ENCODE measurements at regions not wholly inside any gene's neighbourhood (a gene's known extent, or its start where the extent isn't known, plus 50 kb on each side); places are given as distances from the start of the nearest gene placed in this dataset.

DNA sequence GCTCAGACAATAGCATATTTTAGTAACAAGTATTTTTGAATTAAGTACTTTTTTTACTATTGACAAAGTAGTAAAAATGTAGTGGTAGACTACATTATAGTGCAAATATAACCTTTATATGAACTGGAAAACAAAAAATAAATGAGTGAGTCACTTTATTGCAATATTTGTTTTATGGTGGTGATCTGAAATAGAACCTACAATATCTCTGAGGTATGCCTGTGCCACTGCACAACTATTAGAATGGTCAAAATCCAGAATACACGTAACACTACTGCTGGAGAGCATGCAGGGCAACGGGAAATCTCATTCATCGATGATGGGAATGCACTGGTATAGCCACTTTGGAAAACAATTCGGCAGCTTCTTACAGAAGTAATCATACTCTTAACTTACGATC is 349.0 kb upstream of the NCAM2 start:
- intact Hi-C loops (cut with micrococcal nuclease) = no loop called here
- H3K4me2 ChIP-seq (ENCODE audit: insufficient read depth, low read length) = no peak overlapping the region
- no peaks in the 10 kb centered on the region for H3K36me3 ChIP-seq (ENCODE audit: control insufficient read depth, insufficient read depth, low read length)
- 7% methylated on average over 5 of the region's 5 CpGs for WGBS (ENCODE audit: insufficient coverage, low coverage, missing lambda C conversion rate)
- H3K79me2 ChIP-seq (ENCODE audit: control insufficient read depth, insufficient read depth, low read length) = no peaks in the 10 kb centered on the region
- no peak overlapping the region for H3K27ac ChIP-seq (ENCODE audit: extremely low read depth, low read depth, low read length)
- FAIRE-seq = no peak
- H4K20me1 ChIP-seq (replicated peaks; ENCODE audit: control insufficient read depth, insufficient read depth, low read length) = no peaks in the 10 kb centered on the region
- no TSS peak for BruUV-seq (replicated peaks)
- no peaks in the 10 kb centered on the region for H3K27me3 ChIP-seq (ENCODE audit: control insufficient read depth in 2 of 2, insufficient read depth in 2 of 2, low read length in 2 of 2)
- TF ChIP-seq PCBP2 (IDR thresholded peaks at IDR 0.05; ENCODE audit: low read depth, low read length, poor library complexity, severe bottlenecking) (no peak), POLR2A (conservative IDR thresholded peaks at IDR 0.05) (no peak), ELF1 (tag; IDR thresholded peaks at IDR 0.05) (no peak), RUNX1 (IDR thresholded peaks at IDR 0.05; ENCODE audit: low read depth) (no peak), ZNF77 (CRISPR knock-in tag; IDR thresholded peaks at IDR 0.05) (no peak), KDM5B (IDR thresholded peaks at IDR 0.05; ENCODE audit: insufficient replicate concordance, low read depth, low read length) (no peak), CTBP1 (IDR thresholded peaks at IDR 0.05; ENCODE audit: borderline replicate concordance) (no peak), ZNF134 (CRISPR knock-in tag; conservative IDR thresholded peaks at IDR 0.05) (no peak), ZNF551 (CRISPR knock-in tag; IDR thresholded peaks at IDR 0.05) (no peak), ZEB2 (IDR thresholded peaks at IDR 0.05) (no peak), KLF13 (tag; IDR thresholded peaks at IDR 0.05; ENCODE audit: borderline replicate concordance, low read depth) (no peak), IFI16 (CRISPR knock-in tag; IDR thresholded peaks at IDR 0.05) (no peak), C11orf30 (IDR thresholded peaks at IDR 0.05; ENCODE audit: low read depth) (no peak), ZNF586 (CRISPR knock-in tag; conservative IDR thresholded peaks at IDR 0.05) (no peak), MIER1 (IDR thresholded peaks at IDR 0.05; ENCODE audit: low read depth) (no peak), TCF3 (CRISPR knock-in tag; IDR thresholded peaks at IDR 0.05) (no peak)
- TF ChIP-seq, protein P1, sequence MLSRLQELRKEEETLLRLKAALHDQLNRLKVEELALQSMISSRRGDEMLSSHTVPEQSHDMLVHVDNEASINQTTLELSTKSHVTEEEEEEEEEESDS (CRISPR knock-in tag; IDR thresholded peaks at IDR 0.05) = no peak
- TF ChIP-seq, protein P2, sequence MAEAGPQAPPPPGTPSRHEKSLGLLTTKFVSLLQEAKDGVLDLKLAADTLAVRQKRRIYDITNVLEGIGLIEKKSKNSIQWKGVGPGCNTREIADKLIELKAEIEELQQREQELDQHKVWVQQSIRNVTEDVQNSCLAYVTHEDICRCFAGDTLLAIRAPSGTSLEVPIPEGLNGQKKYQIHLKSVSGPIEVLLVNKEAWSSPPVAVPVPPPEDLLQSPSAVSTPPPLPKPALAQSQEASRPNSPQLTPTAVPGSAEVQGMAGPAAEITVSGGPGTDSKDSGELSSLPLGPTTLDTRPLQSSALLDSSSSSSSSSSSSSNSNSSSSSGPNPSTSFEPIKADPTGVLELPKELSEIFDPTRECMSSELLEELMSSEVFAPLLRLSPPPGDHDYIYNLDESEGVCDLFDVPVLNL (CRISPR knock-in tag; IDR thresholded peaks at IDR 0.05; ENCODE audit: low read depth) = no peak
- TF ChIP-seq, protein P3, sequence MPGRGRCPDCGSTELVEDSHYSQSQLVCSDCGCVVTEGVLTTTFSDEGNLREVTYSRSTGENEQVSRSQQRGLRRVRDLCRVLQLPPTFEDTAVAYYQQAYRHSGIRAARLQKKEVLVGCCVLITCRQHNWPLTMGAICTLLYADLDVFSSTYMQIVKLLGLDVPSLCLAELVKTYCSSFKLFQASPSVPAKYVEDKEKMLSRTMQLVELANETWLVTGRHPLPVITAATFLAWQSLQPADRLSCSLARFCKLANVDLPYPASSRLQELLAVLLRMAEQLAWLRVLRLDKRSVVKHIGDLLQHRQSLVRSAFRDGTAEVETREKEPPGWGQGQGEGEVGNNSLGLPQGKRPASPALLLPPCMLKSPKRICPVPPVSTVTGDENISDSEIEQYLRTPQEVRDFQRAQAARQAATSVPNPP (IDR thresholded peaks at IDR 0.05; ENCODE audit: borderline replicate concordance, insufficient read depth, insufficient read length) = no peak
- TF ChIP-seq, protein P4, sequence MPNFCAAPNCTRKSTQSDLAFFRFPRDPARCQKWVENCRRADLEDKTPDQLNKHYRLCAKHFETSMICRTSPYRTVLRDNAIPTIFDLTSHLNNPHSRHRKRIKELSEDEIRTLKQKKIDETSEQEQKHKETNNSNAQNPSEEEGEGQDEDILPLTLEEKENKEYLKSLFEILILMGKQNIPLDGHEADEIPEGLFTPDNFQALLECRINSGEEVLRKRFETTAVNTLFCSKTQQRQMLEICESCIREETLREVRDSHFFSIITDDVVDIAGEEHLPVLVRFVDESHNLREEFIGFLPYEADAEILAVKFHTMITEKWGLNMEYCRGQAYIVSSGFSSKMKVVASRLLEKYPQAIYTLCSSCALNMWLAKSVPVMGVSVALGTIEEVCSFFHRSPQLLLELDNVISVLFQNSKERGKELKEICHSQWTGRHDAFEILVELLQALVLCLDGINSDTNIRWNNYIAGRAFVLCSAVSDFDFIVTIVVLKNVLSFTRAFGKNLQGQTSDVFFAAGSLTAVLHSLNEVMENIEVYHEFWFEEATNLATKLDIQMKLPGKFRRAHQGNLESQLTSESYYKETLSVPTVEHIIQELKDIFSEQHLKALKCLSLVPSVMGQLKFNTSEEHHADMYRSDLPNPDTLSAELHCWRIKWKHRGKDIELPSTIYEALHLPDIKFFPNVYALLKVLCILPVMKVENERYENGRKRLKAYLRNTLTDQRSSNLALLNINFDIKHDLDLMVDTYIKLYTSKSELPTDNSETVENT (CRISPR knock-in tag; IDR thresholded peaks at IDR 0.05) = no peak
- H3K4me1 ChIP-seq (replicated peaks in 1 of 2; ENCODE audit: control insufficient read depth in 2 of 2, insufficient read depth in 2 of 2, low read length in 2 of 2) = no peaks in the 10 kb centered on the region
- CTCF ChIA-PET (ENCODE audit: low intra/inter-chr PET ratio) = no interaction called here
- in situ Hi-C loops (cut with MboI) = no loop called here
- no peak overlapping the region for H3K9ac ChIP-seq (ENCODE audit: insufficient read depth in 1 of 2, low read depth in 2 of 2, low read length in 2 of 2)
- no peak for DNase-seq (ENCODE audit: extremely low read depth in 1 of 4, low spot score in 3 of 4)
- no peak overlapping the region for H2AFZ ChIP-seq (ENCODE audit: low read depth, low read length)
- no peaks in the 10 kb centered on the region for H3K9me1 ChIP-seq (ENCODE audit: control insufficient read depth, insufficient read depth, low read length)
- POLR2A ChIA-PET = no interaction called here
- H3K9me3 ChIP-seq (replicated peaks; ENCODE audit: control insufficient read depth, insufficient read depth, low read depth, low read length) = no peaks in the 10 kb centered on the region
- ATAC-seq = no peak
- no peak overlapping the region for H3K4me3 ChIP-seq

All from K562 (cell line).